ENCODE measurements at regions not wholly inside any gene's neighbourhood (a gene's known extent, or its start where the extent isn't known, plus 50 kb on each side); places are given as distances from the start of the nearest gene placed in this dataset.

- H3K4me3 Mint-ChIP-seq (ENCODE audit: low read depth): no peak overlapping the region
- H3K4me1 Mint-ChIP-seq (ENCODE audit: low read depth): peaks cover 8% of the 10 kb centered on the region
- no peaks in the 10 kb centered on the region for H3K9me3 Mint-ChIP-seq (ENCODE audit: low read depth)
- peaks cover 17% of the 10 kb centered on the region for H3K27me3 Mint-ChIP-seq
- H3K36me3 Mint-ChIP-seq (ENCODE audit: insufficient read depth): no peaks in the 10 kb centered on the region
- no peak for DNase-seq (ENCODE audit: low spot score, unreplicated experiment)
- H3K27ac Mint-ChIP-seq: no peak overlapping the region
- no peak for TF ChIP-seq CTCF (IDR thresholded peaks at IDR 0.05; ENCODE audit: unreplicated experiment)
Observed at GRCh38 chr4:160847228-160847627, 1316.6 kb downstream of the FSTL5 start.

- TF ChIP-seq CTCF (IDR thresholded peaks at IDR 0.05; ENCODE audit: unreplicated experiment): no peak
- H3K4me3 Mint-ChIP-seq (ENCODE audit: low read depth): no peak overlapping the region
- no peaks in the 10 kb centered on the region for H3K9me3 Mint-ChIP-seq (ENCODE audit: low read depth)
- no peaks in the 10 kb centered on the region for H3K36me3 Mint-ChIP-seq (ENCODE audit: insufficient read depth)
- no peak overlapping the region for H3K27ac Mint-ChIP-seq
- H3K27me3 Mint-ChIP-seq: peaks cover 23% of the 10 kb centered on the region
- DNase-seq (ENCODE audit: low spot score, unreplicated experiment): no peak
- peaks cover 8% of the 10 kb centered on the region for H3K4me1 Mint-ChIP-seq (ENCODE audit: low read depth)
Observed at GRCh38 chr4:160848489-160848888, 1315.3 kb downstream of the FSTL5 start.

GRCh38 chr4:160848901-160849760 is 1314.7 kb downstream of the FSTL5 start:
- no peak for TF ChIP-seq CTCF (IDR thresholded peaks at IDR 0.05; ENCODE audit: unreplicated experiment)
- Mint-ChIP-seq H3K36me3 (ENCODE audit: insufficient read depth) (no peaks in the 10 kb centered on the region), H3K4me1 (ENCODE audit: low read depth) (peaks cover 8% of the 10 kb centered on the region), H3K9me3 (ENCODE audit: low read depth) (no peaks in the 10 kb centered on the region), H3K4me3 (ENCODE audit: low read depth) (no peak overlapping the region), H3K27me3 (peaks cover 23% of the 10 kb centered on the region), H3K27ac (no peak overlapping the region)
- no peak for DNase-seq (ENCODE audit: low spot score, unreplicated experiment)

GRCh38 chr4:160864253-160864652 is 1299.5 kb downstream of the FSTL5 start:
- H3K27me3 Mint-ChIP-seq: no peaks in the 10 kb centered on the region
- no peak overlapping the region for H3K4me3 Mint-ChIP-seq (ENCODE audit: low read depth)
- H3K4me1 Mint-ChIP-seq (ENCODE audit: low read depth): peaks cover 6% of the 10 kb centered on the region
- no peaks in the 10 kb centered on the region for H3K9me3 Mint-ChIP-seq (ENCODE audit: low read depth)
- TF ChIP-seq CTCF (IDR thresholded peaks at IDR 0.05; ENCODE audit: unreplicated experiment): no peak
- no peak overlapping the region for H3K27ac Mint-ChIP-seq
- no peak for DNase-seq (ENCODE audit: low spot score, unreplicated experiment)
- no peaks in the 10 kb centered on the region for H3K36me3 Mint-ChIP-seq (ENCODE audit: insufficient read depth)

- peaks cover 3% of the 10 kb centered on the region for H3K9me3 Mint-ChIP-seq (ENCODE audit: low read depth)
- no peak for DNase-seq (ENCODE audit: low spot score, unreplicated experiment)
- no peak for TF ChIP-seq CTCF (IDR thresholded peaks at IDR 0.05; ENCODE audit: unreplicated experiment)
- no peak overlapping the region for H3K4me3 Mint-ChIP-seq (ENCODE audit: low read depth)
- peaks cover 6% of the 10 kb centered on the region for H3K4me1 Mint-ChIP-seq (ENCODE audit: low read depth)
- no peak overlapping the region for H3K27ac Mint-ChIP-seq
- H3K27me3 Mint-ChIP-seq: no peaks in the 10 kb centered on the region
- H3K36me3 Mint-ChIP-seq (ENCODE audit: insufficient read depth): no peaks in the 10 kb centered on the region
Observed at GRCh38 chr4:160869899-160870298, 1293.9 kb downstream of the FSTL5 start.

All from progenitor cell of endocrine pancreas (in vitro differentiated cells).